Caki2 (cell line): ENCODE measurements at regions not wholly inside any gene's neighbourhood (a gene's known extent, or its start where the extent isn't known, plus 50 kb on each side); places are given as distances from the start of the nearest gene placed in this dataset.
"Not testable (repeated sequence)": the region's sequence is repeated elsewhere in the genome, so short reads cannot be mapped to it uniquely, and the experiment has no call there.

Experiments used
- DNase-seq: peaks from one replicate; pipeline ENCODE4 v3.0.0-alpha.2; 2015; ENCODE audit warnings: low read depth
- in situ Hi-C: cut with HindIII; loops from 2 replicates; pipeline ENCODE4 v1.10.0; 2016; ENCODE audit warnings: low sequenced_read_pairs, low pct_unique_long_range_greater_than_20kb, mixed read lengths

DNA sequence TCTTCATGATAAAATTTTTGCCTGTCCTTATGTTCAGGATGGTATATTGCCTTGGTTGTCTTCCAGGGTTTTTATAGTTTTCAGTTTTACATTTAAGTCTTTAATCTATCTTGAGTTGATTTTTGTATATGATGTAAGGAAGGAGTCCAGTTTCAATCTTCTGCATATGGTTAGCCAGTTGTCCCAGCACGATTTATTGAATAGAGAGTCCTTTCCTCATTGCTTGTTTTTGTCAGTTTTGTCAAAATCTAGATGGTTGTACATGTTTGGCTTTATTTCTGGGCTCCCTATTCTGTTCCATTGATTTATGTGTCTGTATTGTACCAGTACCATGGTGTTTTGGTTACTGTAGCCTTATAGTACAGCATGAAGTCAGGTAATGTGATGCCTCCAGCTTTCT lies 91.6 kb upstream of the FAM98A start:
- in situ Hi-C loops, DNase-seq: not testable (repeated sequence)

DNA sequence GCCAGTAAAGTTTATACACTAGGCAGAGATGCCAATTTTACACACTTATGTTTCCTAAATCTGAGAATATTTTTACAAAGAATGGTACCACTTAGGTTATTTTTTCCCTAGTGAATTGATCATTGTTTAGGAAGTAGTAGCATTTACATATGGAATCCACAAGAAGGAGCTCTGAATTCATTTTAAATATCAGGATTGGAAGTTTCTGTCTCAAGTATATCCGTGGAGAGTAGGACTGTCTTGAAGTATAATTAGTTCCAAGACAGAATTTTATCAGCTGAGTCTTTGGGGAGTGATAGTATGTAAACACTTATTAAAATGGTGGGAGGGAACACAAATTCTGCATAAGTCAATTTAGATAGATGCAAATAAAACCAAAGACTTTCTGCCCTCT lies 82.3 kb upstream of the FAM98A start:
- in situ Hi-C loops = no loop called here
- DNase-seq = no peak

DNA sequence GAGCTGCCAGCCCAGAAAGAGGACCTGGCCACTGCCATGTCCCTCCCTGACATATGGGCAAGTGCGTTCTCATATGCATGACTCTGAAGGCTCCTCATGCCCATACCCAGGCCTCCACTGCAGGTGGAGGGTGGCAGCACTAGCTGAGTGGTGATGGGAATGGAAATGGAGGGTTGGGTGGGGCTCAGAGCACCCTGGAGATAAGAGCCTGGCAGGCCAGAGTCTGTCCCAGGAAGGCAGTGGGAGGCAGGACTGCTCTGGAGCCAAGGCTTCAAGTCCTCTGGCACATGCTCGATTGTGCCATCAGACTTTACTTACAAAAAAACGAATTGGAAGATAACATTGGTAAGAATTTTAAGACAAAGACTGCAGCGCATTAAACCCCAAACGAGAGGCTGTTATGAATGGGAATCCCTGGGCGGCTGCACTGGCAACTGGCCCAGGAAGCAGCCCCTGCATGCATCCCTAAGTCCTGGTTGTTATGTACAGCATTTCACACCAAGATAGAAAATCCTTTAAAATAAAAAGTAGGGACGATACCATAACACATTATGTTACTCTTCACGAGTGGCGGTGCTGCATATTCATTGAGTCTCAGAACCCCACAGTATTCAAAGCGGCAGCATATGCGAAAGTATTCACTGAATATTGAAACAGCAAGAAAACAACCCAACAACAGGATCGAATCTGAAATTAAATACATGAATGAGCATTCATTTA lies 81.7 kb upstream of the FAM98A start:
- in situ Hi-C loops = no loop called here

DNA sequence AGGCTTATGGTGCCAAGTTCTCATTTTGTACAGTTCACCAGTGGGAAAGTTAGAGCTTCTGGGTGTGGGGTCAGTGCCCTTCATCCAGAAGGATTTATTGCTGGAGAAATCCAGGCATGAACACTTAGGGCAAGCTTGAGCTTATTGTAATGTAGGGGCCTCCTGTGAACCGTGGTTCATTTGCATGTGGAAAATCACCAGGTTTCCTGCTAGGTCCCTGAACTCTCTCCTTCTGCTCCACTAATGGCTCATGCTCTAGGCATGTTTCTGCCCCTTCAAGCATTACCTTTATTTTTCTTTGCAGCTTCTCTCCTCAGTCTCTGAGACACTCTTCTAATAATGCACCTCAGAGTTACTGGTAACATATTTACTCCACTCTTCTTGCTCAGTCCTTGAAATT lies 79.3 kb upstream of the FAM98A start:
- peak; percentile 30 for DNase-seq
- in situ Hi-C loops = no loop called here

More for the DNA sequence above, 81.7 kb upstream of the FAM98A start:
- no peak for DNase-seq

DNA sequence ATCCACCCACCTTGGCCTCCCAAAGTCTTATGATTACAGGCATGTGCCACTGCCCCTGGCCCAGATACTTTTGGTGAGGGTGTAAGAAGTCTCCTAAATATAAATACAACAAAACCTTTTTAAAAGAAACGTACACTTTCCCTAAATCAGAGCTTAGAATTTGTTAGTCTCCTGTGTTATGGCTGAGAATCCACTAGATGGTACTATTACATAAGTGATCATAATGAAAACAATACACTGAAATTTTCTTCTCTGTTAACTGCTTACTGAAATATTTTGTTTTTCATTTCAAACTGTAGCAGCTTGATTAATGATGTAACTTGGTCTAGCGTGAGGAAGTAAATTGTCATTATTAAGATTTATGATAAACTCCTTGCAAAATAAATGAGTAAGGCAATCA lies 74.8 kb upstream of the FAM98A start:
- in situ Hi-C loops = no loop called here
- DNase-seq = no peak

DNA sequence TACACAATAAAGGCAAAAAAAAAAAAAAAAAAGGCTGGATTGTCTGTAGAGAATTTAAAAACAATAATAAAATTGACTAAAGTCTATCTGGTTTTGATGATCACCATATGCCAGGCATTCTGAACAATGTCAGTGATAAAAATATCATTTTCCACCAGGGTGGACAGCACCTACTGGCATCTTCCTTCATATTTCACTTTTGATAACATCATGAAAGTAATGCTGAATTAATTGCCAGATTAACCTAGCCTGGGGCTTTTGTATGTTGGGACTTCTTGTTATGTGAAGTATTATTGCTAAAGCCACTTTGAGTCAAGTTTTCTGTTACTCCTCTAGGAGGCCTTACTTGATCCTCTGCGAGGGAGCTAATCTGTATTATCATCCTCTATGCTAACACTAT lies 73.8 kb upstream of the FAM98A start:
- in situ Hi-C loops = no loop called here
- DNase-seq = no peak

DNA sequence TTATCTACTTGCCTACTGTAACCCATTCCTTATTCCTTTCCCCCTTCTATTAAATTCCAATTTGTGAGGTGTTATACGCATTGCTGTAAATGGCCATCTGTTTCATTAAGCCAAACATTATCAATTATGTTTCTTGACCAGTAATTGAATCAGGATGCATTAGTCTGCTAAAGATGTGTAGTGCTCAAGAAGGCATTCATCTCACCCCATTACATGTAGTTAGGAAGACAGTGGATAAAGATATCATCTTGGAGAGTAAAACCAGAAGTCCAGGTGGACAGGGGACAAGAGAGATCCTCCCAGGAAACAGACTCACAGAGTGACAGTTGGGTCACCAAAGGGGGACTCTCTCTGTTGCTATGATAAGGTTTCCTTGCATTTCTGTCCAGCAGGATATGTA lies 73.3 kb upstream of the FAM98A start:
- in situ Hi-C loops = no loop called here
- no peak for DNase-seq

DNA sequence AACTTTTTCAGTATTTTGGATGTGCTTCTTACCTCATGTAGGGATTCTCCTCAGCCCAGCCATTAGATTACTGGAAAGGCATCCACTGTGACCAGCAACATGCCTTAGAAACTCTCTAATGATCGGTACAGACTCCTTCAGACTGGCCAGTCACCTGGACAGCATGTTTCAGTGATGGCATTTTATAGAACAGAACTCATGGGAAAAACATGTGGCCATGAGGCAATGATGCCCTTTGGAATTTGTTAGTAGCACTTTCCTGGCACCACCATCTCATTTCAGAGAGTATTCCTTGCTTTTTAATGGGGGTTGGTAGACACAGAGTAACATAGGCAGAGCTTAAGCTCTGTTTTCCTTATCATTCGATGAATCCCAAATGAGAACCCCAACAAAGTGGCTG lies 72.1 kb upstream of the FAM98A start:
- in situ Hi-C loops = no loop called here
- no peak for DNase-seq

DNA sequence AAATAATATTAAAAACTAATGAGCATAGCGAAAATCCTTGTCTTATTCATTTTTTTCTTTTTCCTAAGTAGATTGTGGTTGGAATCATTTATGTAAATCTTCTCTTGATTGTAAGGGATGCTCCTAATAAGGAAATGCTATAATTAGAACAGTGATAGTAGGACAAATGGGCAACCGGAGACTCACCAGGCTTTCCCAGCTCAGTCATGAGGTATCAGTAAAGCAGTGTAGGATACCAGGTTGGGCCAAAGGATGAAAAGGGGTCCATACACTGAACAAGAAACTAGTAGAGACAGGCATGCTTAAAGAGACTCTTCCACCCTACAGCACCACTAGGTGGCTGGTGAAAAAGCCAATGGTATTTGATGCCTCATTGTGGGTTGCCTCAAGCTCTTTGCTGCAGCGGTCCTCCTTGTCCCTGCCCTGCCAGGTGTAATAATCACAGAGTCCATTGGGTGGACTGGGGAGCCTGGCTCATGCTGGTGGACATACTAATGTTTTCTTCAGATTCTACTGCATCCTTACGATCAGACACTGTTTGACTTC lies 71.4 kb upstream of the FAM98A start:
- in situ Hi-C loops = no loop called here
- no peak for DNase-seq

DNA sequence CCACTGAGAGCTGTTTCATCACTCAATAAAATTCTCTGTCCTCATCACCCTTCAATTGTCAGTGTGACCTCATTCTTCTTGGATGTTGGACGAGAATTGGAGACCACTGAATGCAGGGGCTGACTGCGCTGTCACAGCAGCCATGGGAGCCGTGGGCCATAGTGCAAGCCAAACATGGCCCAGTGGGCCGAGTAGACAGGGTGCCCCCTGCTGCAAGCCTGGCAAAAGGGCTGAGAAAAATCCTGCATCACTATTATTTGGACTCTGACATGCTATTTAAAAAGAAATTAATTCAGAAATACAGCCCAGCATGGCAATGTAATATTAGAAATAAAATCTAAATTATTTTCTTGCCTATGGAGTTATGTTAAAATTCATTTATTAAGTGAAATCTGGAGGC lies 67.8 kb upstream of the FAM98A start:
- in situ Hi-C loops = no loop called here
- DNase-seq = no peak

DNA sequence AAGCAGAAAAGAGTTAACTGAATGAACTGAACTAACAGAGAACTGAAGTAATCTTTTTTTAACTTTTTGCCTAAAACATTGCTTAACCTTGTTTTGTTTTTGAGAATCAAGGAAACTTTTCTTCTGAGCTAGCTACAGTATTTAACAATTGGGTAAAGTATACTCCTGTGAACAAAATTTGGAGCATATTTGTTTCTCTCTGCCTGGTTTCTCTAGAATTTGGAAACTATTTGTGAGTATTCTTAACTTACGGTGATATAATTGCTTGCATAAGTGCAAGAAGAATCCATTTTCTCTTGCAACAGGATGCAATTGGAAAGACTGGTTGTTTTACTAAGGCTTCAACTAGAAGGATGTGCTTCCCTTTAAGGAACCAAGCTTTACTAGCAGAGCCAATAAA lies 65.9 kb upstream of the FAM98A start:
- in situ Hi-C loops = no loop called here
- DNase-seq = no peak

DNA sequence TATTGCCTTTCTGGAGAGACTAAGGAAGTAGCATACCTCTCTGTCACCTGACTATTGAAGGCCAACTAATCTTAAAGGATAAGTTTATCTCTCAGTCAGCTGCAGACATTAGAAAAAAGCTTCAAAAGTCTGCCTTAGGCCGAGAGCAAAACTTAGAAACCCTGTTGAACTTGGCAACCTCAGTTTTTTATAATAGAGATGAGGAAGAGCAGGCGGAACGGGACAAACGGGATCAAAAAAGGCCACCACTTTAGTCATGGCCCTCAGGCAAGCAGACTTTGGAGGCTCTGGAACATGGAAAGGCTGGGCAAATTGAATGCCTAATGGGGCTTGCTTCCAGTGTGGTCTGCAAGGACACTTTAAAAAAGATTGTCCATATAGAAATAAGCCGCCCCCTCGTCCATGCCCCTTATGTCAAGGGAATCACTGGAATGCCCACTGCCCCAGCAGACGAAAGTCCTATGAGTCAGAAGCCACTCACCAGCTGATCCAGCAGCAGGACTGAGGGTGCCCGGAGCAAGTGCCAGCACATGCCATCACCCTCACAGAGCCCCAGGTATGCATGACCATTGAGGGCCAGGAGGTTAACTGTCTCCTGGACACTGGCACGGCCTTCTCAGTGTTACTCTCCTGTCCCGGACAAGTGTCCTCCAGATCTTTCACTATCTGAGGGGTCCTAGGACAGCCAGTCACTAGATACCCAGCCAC lies 61.5 kb upstream of the FAM98A start:
- DNase-seq = no peak
- in situ Hi-C loops = no loop called here

DNA sequence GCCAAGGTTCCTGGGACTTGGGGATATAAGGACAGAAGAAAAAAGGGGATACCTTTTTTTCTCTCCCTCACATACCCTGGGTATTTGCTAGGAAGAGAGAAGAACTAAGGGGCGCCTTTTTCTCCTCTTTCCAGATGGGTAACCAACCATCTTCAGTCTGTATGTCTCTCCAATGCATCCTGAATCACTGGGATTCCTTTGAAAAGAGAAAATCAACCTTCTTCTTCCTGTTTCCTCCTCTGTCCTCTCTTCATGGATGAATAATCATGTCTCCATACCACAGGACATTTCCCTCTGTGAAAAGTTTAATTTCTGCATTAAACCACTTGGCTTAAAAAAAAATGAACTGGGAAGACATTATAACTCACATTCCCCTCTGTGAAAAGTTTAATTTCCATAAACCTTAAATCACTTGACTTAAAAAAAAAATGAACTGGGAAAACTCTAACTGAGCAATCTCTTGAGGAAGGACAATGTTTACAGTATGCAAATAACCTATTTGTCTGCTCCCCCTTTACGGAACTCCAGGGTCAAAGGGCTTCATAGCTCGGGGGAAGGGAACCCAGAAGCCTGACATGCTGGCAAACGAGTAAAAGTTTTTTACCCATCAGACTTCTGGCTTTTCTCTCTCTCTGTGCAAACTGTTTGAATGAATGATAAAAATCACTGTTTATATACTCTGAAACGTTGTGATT lies 56.7 kb upstream of the FAM98A start:
- in situ Hi-C loops = no loop called here
- peak; percentile 62 for DNase-seq

DNA sequence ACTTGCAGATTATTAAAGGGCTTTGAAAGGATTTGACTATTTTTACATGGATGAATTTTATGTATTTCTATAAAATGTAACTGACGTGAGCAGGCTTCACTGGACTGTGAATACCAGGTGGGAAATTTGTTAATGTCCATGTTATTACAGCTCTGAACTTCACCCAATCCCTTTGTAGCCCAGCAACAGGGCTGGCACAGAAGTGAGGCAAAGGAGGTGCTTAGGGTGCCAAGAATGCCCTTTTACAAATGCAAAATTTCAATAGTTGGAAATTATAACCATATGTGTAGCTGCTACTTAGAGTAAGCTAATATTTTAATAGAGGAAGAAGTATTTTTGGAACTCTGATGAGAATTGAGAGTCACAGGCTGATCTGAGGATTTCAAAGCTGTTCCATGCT lies 53.7 kb upstream of the FAM98A start:
- in situ Hi-C loops = no loop called here
- no peak for DNase-seq

DNA sequence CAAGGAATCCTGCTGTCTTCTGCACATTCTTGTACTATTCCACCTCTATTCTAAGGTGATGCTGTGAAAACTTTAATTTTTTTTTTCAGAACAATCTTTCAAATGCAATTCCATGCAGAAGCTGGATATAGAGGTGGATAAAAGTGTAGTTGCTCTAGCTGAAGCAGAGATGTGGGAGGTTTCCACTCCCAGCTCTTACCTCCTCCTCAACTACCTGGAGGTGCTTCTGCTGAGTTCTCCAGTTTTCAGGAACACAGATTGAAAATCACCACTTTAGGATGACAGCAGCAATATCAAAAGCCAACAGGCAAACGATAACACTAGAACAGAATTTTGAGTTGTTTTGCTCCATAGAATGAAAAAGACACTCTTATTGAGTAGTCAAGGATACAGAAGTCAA lies 51.1 kb upstream of the FAM98A start:
- in situ Hi-C loops = no loop called here
- DNase-seq = no peak
